ENCODE measurements at regions not wholly inside any gene's neighbourhood (a gene's known extent, or its start where the extent isn't known, plus 50 kb on each side); places are given as distances from the start of the nearest gene placed in this dataset.

DNA sequence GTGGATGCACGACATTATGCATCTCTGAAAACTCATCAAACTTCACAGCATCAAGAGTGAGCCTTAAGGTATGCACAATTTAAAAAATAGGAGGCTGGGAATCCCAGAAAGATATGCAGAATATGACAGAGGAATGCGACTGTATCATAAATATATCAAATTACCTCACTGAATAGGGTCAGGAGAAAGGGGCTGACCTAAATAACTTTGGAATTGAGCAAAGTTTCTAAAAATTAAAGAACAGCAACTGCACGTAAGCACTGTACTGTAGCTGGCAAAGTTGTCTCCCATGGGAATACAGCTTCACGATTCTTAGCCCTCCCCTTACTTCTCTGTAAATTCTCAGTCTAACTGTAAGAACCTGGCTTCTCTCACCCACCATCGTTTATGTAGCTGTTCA is 397.4 kb upstream of the ZFP42 start:
- H3K27me3 ChIP-seq (ENCODE audit: control insufficient read depth, insufficient read depth, low read length), result no peaks in the 10 kb centered on the region
- peaks cover 6 to 11% of the 10 kb centered on the region in 2 donors for H3K9me3 Mint-ChIP-seq
- no peaks in the 10 kb centered on the region for H3K27me3 Mint-ChIP-seq (ENCODE audit: low read depth in 2 of 2)
- no peaks in the 10 kb centered on the region for H3K36me3 ChIP-seq (ENCODE audit: control insufficient read depth, insufficient read depth, low read length)
- DNase-seq, result no peak
- no peaks in the 10 kb centered on the region for H3K36me3 Mint-ChIP-seq
- H3K4me1 ChIP-seq (ENCODE audit: control insufficient read depth, insufficient read depth, low read length), result no peaks in the 10 kb centered on the region
- peaks cover 2% of the 10 kb centered on the region for H3K9me3 ChIP-seq (ENCODE audit: control insufficient read depth, insufficient read depth, low read length)
- intact Hi-C loops (cut with micrococcal nuclease), result no loop called here
- TF ChIP-seq, protein P1, sequence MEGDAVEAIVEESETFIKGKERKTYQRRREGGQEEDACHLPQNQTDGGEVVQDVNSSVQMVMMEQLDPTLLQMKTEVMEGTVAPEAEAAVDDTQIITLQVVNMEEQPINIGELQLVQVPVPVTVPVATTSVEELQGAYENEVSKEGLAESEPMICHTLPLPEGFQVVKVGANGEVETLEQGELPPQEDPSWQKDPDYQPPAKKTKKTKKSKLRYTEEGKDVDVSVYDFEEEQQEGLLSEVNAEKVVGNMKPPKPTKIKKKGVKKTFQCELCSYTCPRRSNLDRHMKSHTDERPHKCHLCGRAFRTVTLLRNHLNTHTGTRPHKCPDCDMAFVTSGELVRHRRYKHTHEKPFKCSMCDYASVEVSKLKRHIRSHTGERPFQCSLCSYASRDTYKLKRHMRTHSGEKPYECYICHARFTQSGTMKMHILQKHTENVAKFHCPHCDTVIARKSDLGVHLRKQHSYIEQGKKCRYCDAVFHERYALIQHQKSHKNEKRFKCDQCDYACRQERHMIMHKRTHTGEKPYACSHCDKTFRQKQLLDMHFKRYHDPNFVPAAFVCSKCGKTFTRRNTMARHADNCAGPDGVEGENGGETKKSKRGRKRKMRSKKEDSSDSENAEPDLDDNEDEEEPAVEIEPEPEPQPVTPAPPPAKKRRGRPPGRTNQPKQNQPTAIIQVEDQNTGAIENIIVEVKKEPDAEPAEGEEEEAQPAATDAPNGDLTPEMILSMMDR (IDR thresholded peaks at IDR 0.05), result no peak
- WGBS (ENCODE audit: insufficient coverage), result 65% methylated on average over 4 of the region's 5 CpGs
- H3K4me3 Mint-ChIP-seq, result no peak overlapping the region
- no peak overlapping the region for H3K4me3 ChIP-seq (ENCODE audit: low read length)
- no peak for ATAC-seq
- no peak overlapping the region for H3K27ac Mint-ChIP-seq
- no peak overlapping the region for H3K27ac ChIP-seq (ENCODE audit: low read length)
- no peaks in the 10 kb centered on the region for H3K4me1 Mint-ChIP-seq

DNA sequence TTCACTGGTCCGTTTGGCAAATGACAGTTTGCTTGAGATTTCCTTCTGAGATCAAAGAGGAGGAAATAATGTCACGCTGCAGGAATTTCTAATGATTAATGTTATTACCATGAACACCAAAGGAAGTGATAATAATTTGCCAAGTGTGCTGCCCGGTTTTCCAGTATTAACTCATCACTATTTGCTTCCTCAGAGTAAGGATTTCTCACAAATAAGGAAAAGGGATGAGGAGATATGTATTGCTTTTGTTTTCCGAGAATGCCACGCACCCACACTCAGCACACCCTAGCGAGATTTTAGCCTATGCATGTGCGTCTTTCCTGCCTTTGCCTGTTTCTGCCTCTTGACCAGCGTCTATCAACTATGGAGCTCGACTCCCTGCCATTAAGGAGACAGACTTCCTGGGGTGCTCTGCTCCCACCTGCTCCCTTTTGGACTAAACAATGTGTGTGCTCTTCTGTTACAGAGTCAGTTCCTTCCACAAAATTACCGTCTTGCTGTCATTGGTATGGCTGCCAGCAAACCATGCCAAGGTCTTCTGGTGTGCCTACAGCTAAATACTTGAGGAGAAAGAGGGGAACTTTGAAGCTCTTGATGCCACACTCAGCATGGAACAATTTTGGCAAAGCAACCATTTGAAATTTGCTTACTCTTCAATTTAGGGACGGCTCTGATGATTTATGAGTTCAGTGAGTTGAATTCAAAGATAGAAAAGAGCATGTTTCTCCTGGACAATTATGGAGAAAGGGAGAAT is 393.1 kb upstream of the ZFP42 start:
- H3K36me3 Mint-ChIP-seq, result no peaks in the 10 kb centered on the region
- no peak for ATAC-seq
- H3K9me3 Mint-ChIP-seq, result peaks cover 6% of the 10 kb centered on the region in 2 donors
- no peak overlapping the region for H3K27ac ChIP-seq (ENCODE audit: low read length)
- H3K4me1 ChIP-seq (ENCODE audit: control insufficient read depth, insufficient read depth, low read length), result no peaks in the 10 kb centered on the region
- H3K4me3 ChIP-seq (ENCODE audit: low read length), result no peak overlapping the region
- H3K27ac Mint-ChIP-seq, result no peak overlapping the region
- no peaks in the 10 kb centered on the region for H3K36me3 ChIP-seq (ENCODE audit: control insufficient read depth, insufficient read depth, low read length)
- DNase-seq, result no peak
- WGBS (ENCODE audit: insufficient coverage), result 67% methylated on average over 10 of the region's 11 CpGs
- no peaks in the 10 kb centered on the region for H3K4me1 Mint-ChIP-seq
- no peak overlapping the region for H3K4me3 Mint-ChIP-seq
- H3K27me3 Mint-ChIP-seq (ENCODE audit: low read depth in 2 of 2), result no peaks in the 10 kb centered on the region
- peaks cover 5% of the 10 kb centered on the region for H3K9me3 ChIP-seq (ENCODE audit: control insufficient read depth, insufficient read depth, low read length)
- TF ChIP-seq, protein P1 (IDR thresholded peaks at IDR 0.05), result no peak
- intact Hi-C loops (cut with micrococcal nuclease), result no loop called here
- H3K27me3 ChIP-seq (ENCODE audit: control insufficient read depth, insufficient read depth, low read length), result no peaks in the 10 kb centered on the region

DNA sequence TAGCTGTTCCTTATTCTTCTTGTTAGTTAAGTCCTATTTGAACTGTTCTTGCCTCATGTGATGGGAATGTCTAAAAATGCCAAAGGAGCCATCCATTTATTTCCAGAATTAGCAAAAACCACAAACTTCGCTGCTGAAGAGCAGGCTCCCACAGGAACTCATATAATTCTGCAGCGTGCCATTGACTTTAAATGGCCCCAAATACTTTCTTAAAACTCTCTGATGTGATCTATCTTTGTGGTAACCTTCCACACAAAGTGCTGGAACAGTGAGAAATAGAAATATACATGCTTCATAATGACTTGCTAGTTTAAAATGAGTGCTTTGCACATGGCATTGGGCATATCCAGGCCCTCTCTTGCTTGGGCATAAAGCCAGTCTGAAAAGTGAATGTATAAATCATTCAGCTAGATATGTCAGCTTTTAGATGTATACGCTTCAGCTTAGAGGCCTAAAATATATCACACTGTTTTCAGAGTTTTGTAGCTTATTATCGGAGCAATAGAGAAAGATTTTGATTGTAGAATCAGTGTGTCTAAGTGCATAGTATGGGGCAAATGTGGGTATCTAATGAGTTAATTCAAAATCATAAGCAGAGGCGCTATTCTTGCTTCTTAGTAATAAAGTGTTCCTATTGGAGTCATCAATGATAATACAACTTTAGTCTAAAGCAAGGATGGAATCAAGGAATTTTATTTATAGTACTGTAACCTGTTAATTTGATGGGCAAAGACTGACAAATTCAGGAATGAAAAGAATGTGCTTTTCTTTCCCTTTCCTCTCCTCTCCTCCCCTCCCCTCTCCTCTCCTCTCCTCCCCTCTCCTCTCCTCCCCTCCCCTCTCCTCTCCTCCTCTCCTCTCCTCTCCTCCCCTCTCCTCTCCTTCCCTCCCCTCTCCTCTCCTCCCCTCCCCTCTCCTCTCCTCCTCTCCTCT is 392.2 kb upstream of the ZFP42 start:
- Histone ChIP-seq H3K9me3 (ENCODE audit: control insufficient read depth, insufficient read depth, low read length) (peaks cover 5% of the 10 kb centered on the region), H3K36me3 (ENCODE audit: control insufficient read depth, insufficient read depth, low read length) (no peaks in the 10 kb centered on the region), H3K4me1 (ENCODE audit: control insufficient read depth, insufficient read depth, low read length) (no peaks in the 10 kb centered on the region), H3K27me3 (ENCODE audit: control insufficient read depth, insufficient read depth, low read length) (no peaks in the 10 kb centered on the region), H3K4me3 (ENCODE audit: low read length) (no peak overlapping the region), H3K27ac (ENCODE audit: low read length) (no peak overlapping the region)
- H3K27me3 Mint-ChIP-seq (ENCODE audit: low read depth in 2 of 2), result no peaks in the 10 kb centered on the region
- TF ChIP-seq, protein P1 (IDR thresholded peaks at IDR 0.05), result no peak
- no peaks in the 10 kb centered on the region for H3K36me3 Mint-ChIP-seq
- peaks cover 5 to 6% of the 10 kb centered on the region in 2 donors for H3K9me3 Mint-ChIP-seq
- DNase-seq, result no peak
- H3K4me3 Mint-ChIP-seq, result no peak overlapping the region
- WGBS (ENCODE audit: insufficient coverage), result 71% methylated on average over 4 of the region's 5 CpGs
- no peaks in the 10 kb centered on the region for H3K4me1 Mint-ChIP-seq
- H3K27ac Mint-ChIP-seq, result no peak overlapping the region
- intact Hi-C loops (cut with micrococcal nuclease), result no loop called here
- ATAC-seq, result no peak
